ENCODE measurements at regions not wholly inside any gene's neighbourhood (a gene's known extent, or its start where the extent isn't known, plus 50 kb on each side); places are given as distances from the start of the nearest gene placed in this dataset.

DNA sequence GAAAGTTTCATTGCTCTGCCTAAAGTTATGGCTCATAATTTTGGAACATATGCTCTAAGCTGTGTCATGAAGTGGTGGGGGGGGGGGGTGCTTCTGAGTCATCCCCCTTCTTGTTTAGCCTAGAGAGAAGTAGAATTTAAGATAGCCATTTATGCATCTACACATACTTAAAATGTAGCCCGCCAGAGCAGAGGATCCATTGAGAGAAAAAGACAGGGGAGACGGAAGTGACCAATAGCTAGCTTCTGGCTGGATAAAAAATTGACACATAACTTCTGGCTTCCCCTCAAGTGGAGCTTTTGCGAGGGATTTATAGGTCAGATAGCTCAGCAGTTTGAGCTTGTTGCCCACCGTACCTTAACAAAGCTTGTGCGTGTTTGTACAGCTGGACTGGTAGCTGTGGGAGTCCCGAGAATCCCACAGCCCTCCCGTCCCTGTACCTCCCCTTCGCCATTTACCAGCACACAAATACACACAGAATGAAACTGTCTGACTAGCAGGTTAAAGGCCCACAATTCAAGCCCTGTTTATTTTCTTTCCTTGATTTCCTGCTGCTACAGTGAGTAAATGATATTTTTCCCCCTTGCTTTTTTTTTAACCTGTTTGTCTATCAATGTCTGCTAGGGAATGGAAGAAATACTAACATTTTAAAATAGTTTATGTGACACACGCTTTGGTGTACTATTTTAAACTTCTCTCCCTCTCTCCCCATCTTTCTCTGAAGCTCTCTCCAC, 232.6 kb upstream of the FERD3L start:
- no peak overlapping the region for H2BK5ac ChIP-seq (ENCODE audit: insufficient read length, low read length)
- Mint-ChIP-seq H3K9me3 (no peaks in the 10 kb centered on the region; a peak in 1 of 5 replicates), H3K27ac (peak overlapping the region in 1 of 3 experiments; percentile 18; a peak in 1 of 7 replicates), H3K4me3 (no peak overlapping the region), H3K4me1 (0 out of 4 replicates have a peak, but pooled peaks cover 0 to 3% of the 10 kb centered on the region in 2 experiments), H3K36me3 (ENCODE audit: insufficient read depth in 1 of 3, low read depth in 3 of 3) (no peaks in the 10 kb centered on the region), H3K27me3 (ENCODE audit: low read depth) (no peaks in the 10 kb centered on the region)
- H3K27me3 ChIP-seq (ENCODE audit: insufficient read depth, low read length), result no peaks in the 10 kb centered on the region
- no peak overlapping the region for H2BK20ac ChIP-seq (ENCODE audit: low read depth, low read length, poor library complexity, severe bottlenecking)
- no peak overlapping the region for H2BK12ac ChIP-seq (ENCODE audit: insufficient read length, low read depth, low read length)
- H4K91ac ChIP-seq (ENCODE audit: insufficient read length, low read depth, low read length), result no peak overlapping the region
- DNase-seq, result no peak
- H4K5ac ChIP-seq (ENCODE audit: insufficient read length, low read depth, low read length), result no peak overlapping the region
- no peak overlapping the region for H3K23ac ChIP-seq (ENCODE audit: insufficient read length, low read depth, low read length)
- H3T11ph ChIP-seq (ENCODE audit: low read length), result no peak overlapping the region
- no peak overlapping the region for H3K56ac ChIP-seq (ENCODE audit: insufficient read length, low read depth, low read length)
- no peaks in the 10 kb centered on the region for H3K79me2 ChIP-seq (ENCODE audit: insufficient read depth, low read length)
- H3K18ac ChIP-seq (ENCODE audit: insufficient read length, low read depth, low read length), result no peak overlapping the region
- H2AK5ac ChIP-seq (ENCODE audit: insufficient read length, low read length), result no peak overlapping the region
- H2AFZ ChIP-seq (ENCODE audit: low read length), result no peak overlapping the region
- H3K9me3 ChIP-seq (ENCODE audit: control insufficient read depth, low read depth, low read length), result no peaks in the 10 kb centered on the region
- no peaks in the 10 kb centered on the region for H4K20me1 ChIP-seq (ENCODE audit: control insufficient read depth, insufficient read depth, insufficient read length)
- no CpG with 5 or more reads among the region's 9 CpGs for WGBS (ENCODE audit: extremely low coverage, insufficient read length, low lambda C conversion rate)
- no peaks in the 10 kb centered on the region for H3K79me1 ChIP-seq (ENCODE audit: insufficient read depth, low read depth, low read length, poor library complexity, severe bottlenecking)
- no peak overlapping the region for H3K27ac ChIP-seq (ENCODE audit: insufficient read length, low read depth, low read length)
- no peak overlapping the region for H2BK15ac ChIP-seq (ENCODE audit: low read depth, low read length)
- H2BK120ac ChIP-seq (ENCODE audit: low read depth, low read length, poor library complexity, severe bottlenecking), result no peak overlapping the region
- no peak overlapping the region for H3K4me2 ChIP-seq (ENCODE audit: insufficient read depth, insufficient read length, low read length)
- no peaks in the 10 kb centered on the region for H3K23me2 ChIP-seq (ENCODE audit: insufficient read length, low read depth, low read length, poor library complexity, severe bottlenecking)
- H4K8ac ChIP-seq (replicated peaks; ENCODE audit: insufficient read length, low read depth, low read length), result no peak overlapping the region
- H3K14ac ChIP-seq (ENCODE audit: insufficient read depth, low read length), result peak overlapping the region; percentile 40; the same call in 1 of the 2 replicates
- H3K4ac ChIP-seq (ENCODE audit: low read depth, low read length), result no peak overlapping the region
- H3K9ac ChIP-seq (ENCODE audit: extremely low read depth, insufficient read length, low read length), result no peak overlapping the region
- H3K4me1 ChIP-seq (ENCODE audit: insufficient read depth, low read length), result no peaks in the 10 kb centered on the region
- TF ChIP-seq, protein P1, sequence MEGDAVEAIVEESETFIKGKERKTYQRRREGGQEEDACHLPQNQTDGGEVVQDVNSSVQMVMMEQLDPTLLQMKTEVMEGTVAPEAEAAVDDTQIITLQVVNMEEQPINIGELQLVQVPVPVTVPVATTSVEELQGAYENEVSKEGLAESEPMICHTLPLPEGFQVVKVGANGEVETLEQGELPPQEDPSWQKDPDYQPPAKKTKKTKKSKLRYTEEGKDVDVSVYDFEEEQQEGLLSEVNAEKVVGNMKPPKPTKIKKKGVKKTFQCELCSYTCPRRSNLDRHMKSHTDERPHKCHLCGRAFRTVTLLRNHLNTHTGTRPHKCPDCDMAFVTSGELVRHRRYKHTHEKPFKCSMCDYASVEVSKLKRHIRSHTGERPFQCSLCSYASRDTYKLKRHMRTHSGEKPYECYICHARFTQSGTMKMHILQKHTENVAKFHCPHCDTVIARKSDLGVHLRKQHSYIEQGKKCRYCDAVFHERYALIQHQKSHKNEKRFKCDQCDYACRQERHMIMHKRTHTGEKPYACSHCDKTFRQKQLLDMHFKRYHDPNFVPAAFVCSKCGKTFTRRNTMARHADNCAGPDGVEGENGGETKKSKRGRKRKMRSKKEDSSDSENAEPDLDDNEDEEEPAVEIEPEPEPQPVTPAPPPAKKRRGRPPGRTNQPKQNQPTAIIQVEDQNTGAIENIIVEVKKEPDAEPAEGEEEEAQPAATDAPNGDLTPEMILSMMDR (conservative IDR thresholded peaks at IDR 0.05), result no peak
